Activated naive CD4-positive, alpha-beta T cell treated with anti-CD3 and anti-CD28 coated beads, Interleukin-2, amount 10 ng/mL, durations not matched to agents 7 days and 5 days (primary cell): ENCODE measurements at regions not wholly inside any gene's neighbourhood (a gene's known extent, or its start where the extent isn't known, plus 50 kb on each side); places are given as distances from the start of the nearest gene placed in this dataset.

ENCODE experiments used
- CTCF ChIA-PET: fragments of 350-600 bp; sonication (Branson Sonifier 250); formaldehyde crosslinking; loops from one replicate; lab custom pipeline; 2021; ENCODE audit warnings: antibody characterized with exemption; lab: Charles Lee
- DNase-seq: peaks from one replicate; pipeline ENCODE4 v3.0.0-alpha.2; 2020
- H3K27ac Mint-ChIP-seq: one replicate; pipeline ENCODE4 v1.8.0; 2021; ENCODE audit warnings: mild to moderate bottlenecking, moderate library complexity, mixed read lengths
- H3K27me3 Mint-ChIP-seq: one replicate; pipeline ENCODE4 v1.8.0; 2021; ENCODE audit warnings: mild to moderate bottlenecking, mixed read lengths
- H3K36me3 Mint-ChIP-seq: one replicate; pipeline ENCODE4 v1.8.0; 2021; ENCODE audit warnings: mixed read lengths
- H3K4me1 Mint-ChIP-seq: one replicate; pipeline ENCODE4 v1.8.0; 2021; ENCODE audit warnings: mixed read lengths
- H3K4me3 Mint-ChIP-seq: one replicate; pipeline ENCODE4 v1.8.0; 2021; ENCODE audit warnings: mild to moderate bottlenecking, moderate library complexity, mixed read lengths
- H3K9me3 Mint-ChIP-seq: one replicate; pipeline ENCODE4 v1.8.0; 2021; ENCODE audit warnings: mixed read lengths

- Mint-ChIP-seq H3K4me1 (no peaks in the 10 kb centered on the region), H3K4me3 (no peak overlapping the region), H3K36me3 (no peaks in the 10 kb centered on the region), H3K27me3 (no peaks in the 10 kb centered on the region), H3K9me3 (peaks cover 8% of the 10 kb centered on the region), H3K27ac (no peak overlapping the region)
- CTCF ChIA-PET, result no interaction called here
- DNase-seq, result no peak
Observed at GRCh38 chr4:18980516-18981233, 959.1 kb upstream of the LCORL start.

DNA sequence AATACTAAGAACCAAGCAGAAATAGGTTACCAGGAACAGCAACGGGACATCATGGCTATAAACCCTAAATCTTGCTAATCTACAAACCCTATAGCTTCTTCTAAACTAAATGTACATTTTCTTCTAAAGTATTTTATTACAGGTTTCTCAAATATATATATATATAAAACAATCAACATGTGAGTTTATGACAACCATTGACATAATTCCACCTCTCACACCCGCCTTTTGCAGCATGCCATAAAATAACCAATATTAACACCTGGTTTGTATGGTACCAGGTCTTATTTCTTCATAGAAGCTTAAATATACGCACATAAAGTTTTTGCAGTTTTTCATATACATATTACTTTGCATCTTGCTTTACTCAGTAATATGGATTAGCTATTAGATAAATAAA is 955.3 kb upstream of the LCORL start:
- no peak for DNase-seq
- Mint-ChIP-seq H3K27me3 (no peaks in the 10 kb centered on the region), H3K27ac (no peak overlapping the region)

GRCh38 chr4:18975916-18976808 is 954.6 kb upstream of the LCORL start:
- H3K4me3 Mint-ChIP-seq, result no peak overlapping the region
- H3K27me3 Mint-ChIP-seq, result no peaks in the 10 kb centered on the region
- H3K27ac Mint-ChIP-seq, result no peak overlapping the region
- no peaks in the 10 kb centered on the region for H3K4me1 Mint-ChIP-seq
- no peaks in the 10 kb centered on the region for H3K36me3 Mint-ChIP-seq
- no peak for DNase-seq
- CTCF ChIA-PET, result interaction anchor here (0.7 kb wide), 1 partner anchor 1162 kb away, joined by 3 read pairs; no protein-coding TSS in a partner anchor
- peaks cover 2% of the 10 kb centered on the region for H3K9me3 Mint-ChIP-seq

More for the DNA sequence above, 955.3 kb upstream of the LCORL start:
- H3K4me3 Mint-ChIP-seq, result no peak overlapping the region
- H3K9me3 Mint-ChIP-seq, result peaks cover 4% of the 10 kb centered on the region
- CTCF ChIA-PET, result interaction anchor here (0.7 kb wide), 1 partner anchor 1163 kb away, joined by 3 read pairs; no protein-coding TSS in a partner anchor
- H3K4me1 Mint-ChIP-seq, result no peaks in the 10 kb centered on the region
- H3K36me3 Mint-ChIP-seq, result no peaks in the 10 kb centered on the region

- Mint-ChIP-seq H3K4me3 (no peak overlapping the region), H3K36me3 (no peaks in the 10 kb centered on the region), H3K27ac (no peak overlapping the region), H3K27me3 (no peaks in the 10 kb centered on the region), H3K9me3 (peaks cover 2% of the 10 kb centered on the region), H3K4me1 (no peaks in the 10 kb centered on the region)
- no peak for DNase-seq
- CTCF ChIA-PET, result no interaction called here
Observed at GRCh38 chr4:18973296-18973695, 951.7 kb upstream of the LCORL start.

GRCh38 chr4:18961879-18962278 is 940.3 kb upstream of the LCORL start:
- peaks cover 10% of the 10 kb centered on the region for H3K9me3 Mint-ChIP-seq

DNA sequence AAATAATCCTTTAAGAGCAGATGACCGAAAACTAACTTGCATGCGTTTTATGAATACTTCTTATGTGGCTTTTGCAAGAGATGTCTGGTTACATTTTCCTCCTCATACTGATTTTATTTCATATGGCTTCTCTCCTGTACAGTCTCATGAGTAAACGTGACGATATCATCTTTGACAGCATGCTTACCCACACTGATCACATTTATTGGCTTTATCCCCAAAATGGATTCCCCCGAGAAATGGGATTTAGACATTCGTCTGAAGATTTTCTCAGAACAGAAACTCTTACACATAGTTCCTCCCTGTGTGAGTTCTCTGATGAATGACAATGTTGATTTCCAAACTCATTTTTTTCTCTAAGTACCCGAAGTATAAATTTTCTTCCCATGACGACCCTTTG is 939.7 kb upstream of the LCORL start:
- Mint-ChIP-seq H3K9me3 (peaks cover 10% of the 10 kb centered on the region), H3K4me1 (no peaks in the 10 kb centered on the region), H3K4me3 (no peak overlapping the region), H3K36me3 (no peaks in the 10 kb centered on the region), H3K27me3 (no peaks in the 10 kb centered on the region), H3K27ac (no peak overlapping the region)
- no peak for DNase-seq
- CTCF ChIA-PET, result no interaction called here

More at GRCh38 chr4:18961879-18962278, 940.3 kb upstream of the LCORL start:
- CTCF ChIA-PET, result no interaction called here
- no peak overlapping the region for H3K27ac Mint-ChIP-seq
- H3K27me3 Mint-ChIP-seq, result no peaks in the 10 kb centered on the region
- H3K4me3 Mint-ChIP-seq, result no peak overlapping the region
- no peak for DNase-seq
- H3K4me1 Mint-ChIP-seq, result no peaks in the 10 kb centered on the region
- no peaks in the 10 kb centered on the region for H3K36me3 Mint-ChIP-seq

- no peaks in the 10 kb centered on the region for H3K4me1 Mint-ChIP-seq
- no peaks in the 10 kb centered on the region for H3K27me3 Mint-ChIP-seq
- H3K9me3 Mint-ChIP-seq, result peaks cover 16% of the 10 kb centered on the region
- H3K36me3 Mint-ChIP-seq, result no peaks in the 10 kb centered on the region
- H3K27ac Mint-ChIP-seq, result no peak overlapping the region
- H3K4me3 Mint-ChIP-seq, result no peak overlapping the region
- no peak for DNase-seq
- CTCF ChIA-PET, result no interaction called here
Observed at GRCh38 chr4:18957716-18958115, 936.2 kb upstream of the LCORL start.

GRCh38 chr4:18954538-18954937 is 933.0 kb upstream of the LCORL start:
- Mint-ChIP-seq H3K27me3 (no peaks in the 10 kb centered on the region), H3K27ac (no peak overlapping the region), H3K9me3 (peaks cover 12% of the 10 kb centered on the region), H3K4me3 (no peak overlapping the region), H3K4me1 (no peaks in the 10 kb centered on the region), H3K36me3 (no peaks in the 10 kb centered on the region)
- CTCF ChIA-PET, result no interaction called here
- no peak for DNase-seq

DNA sequence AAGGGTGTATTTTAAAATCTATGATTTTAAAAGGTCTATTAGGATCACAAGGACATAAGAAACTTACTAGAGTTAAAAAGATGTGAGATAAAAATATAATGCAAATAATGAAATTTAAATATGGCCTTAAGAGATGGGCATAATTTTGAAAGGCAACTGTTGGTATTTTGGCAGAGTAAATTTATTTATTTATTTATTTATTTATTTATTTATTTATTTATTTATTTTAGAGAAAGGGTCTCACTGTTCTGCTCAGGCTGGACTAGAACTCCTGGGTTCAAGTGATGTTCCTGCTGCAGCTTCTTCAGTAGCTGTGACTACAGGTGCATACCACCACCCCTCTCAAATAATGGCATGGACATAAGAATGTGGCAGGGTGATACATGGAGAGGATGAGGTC is 932.1 kb upstream of the LCORL start:
- CTCF ChIA-PET, result no interaction called here
- Mint-ChIP-seq H3K36me3 (no peaks in the 10 kb centered on the region), H3K27me3 (no peaks in the 10 kb centered on the region), H3K9me3 (peaks cover 8% of the 10 kb centered on the region), H3K27ac (no peak overlapping the region), H3K4me1 (no peaks in the 10 kb centered on the region), H3K4me3 (no peak overlapping the region)
- DNase-seq, result no peak

- Mint-ChIP-seq H3K4me3 (no peak overlapping the region), H3K27me3 (no peaks in the 10 kb centered on the region), H3K4me1 (no peaks in the 10 kb centered on the region), H3K9me3 (peaks cover 6% of the 10 kb centered on the region), H3K36me3 (no peaks in the 10 kb centered on the region), H3K27ac (no peak overlapping the region)
- no peak for DNase-seq
- CTCF ChIA-PET, result no interaction called here
Observed at GRCh38 chr4:18945464-18945863, 923.9 kb upstream of the LCORL start.

DNA sequence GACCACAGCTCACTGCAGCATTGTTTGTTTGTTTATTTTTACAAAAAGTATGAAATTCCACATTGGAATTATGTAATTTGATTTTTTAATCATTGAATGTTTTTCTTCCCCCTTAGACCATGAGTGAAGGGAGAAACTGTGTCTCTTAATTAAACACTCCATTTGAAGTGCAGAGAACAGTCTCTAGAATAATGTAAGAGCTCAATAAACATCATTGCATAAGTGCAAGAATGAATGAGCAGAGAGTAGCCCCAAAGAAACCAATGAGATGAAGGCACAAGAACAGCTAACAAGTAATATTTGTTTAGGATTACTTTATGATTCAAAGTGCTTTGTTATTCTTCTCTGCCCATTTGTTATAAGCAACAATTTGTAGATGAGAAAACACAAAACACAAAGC is 921.3 kb upstream of the LCORL start:
- Mint-ChIP-seq H3K36me3 (no peaks in the 10 kb centered on the region), H3K4me3 (no peak overlapping the region)
- CTCF ChIA-PET, result no interaction called here

GRCh38 chr4:18938343-18939099 is 917.0 kb upstream of the LCORL start:
- Mint-ChIP-seq H3K27me3 (no peaks in the 10 kb centered on the region), H3K4me3 (no peak overlapping the region), H3K36me3 (no peaks in the 10 kb centered on the region), H3K27ac (no peak overlapping the region), H3K4me1 (no peaks in the 10 kb centered on the region), H3K9me3 (peaks cover 16% of the 10 kb centered on the region)
- DNase-seq, result no peak
- CTCF ChIA-PET, result interaction anchor here (0.6 kb wide), 1 partner anchor 1322 kb away, joined by 3 read pairs; no protein-coding TSS in a partner anchor

More for the DNA sequence above, 921.3 kb upstream of the LCORL start:
- Mint-ChIP-seq H3K27me3 (no peaks in the 10 kb centered on the region), H3K27ac (no peak overlapping the region), H3K4me1 (no peaks in the 10 kb centered on the region), H3K9me3 (peaks cover 11% of the 10 kb centered on the region)
- DNase-seq, result no peak

DNA sequence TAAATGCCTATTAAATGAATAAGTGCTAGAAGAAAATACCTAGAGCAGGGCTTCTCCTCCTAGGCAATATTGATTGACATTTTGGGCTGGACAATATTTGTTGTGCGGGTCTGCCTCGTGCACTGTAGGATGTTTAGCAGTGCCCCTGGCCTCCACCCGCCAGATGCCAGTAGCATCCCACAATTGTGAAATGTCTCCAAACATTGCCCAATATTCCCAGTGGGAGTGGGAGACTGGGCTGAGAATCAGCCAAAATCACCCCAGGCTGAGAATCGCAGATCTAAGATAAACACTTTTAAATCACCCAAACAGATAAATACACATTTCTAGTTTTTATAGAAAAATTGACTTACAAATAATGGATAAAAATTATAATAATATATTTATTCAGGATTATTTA is 916.2 kb upstream of the LCORL start:
- DNase-seq, result no peak
- H3K4me3 Mint-ChIP-seq, result no peak overlapping the region
- no peaks in the 10 kb centered on the region for H3K27me3 Mint-ChIP-seq
- CTCF ChIA-PET, result interaction anchor here (0.6 kb wide), 1 partner anchor 1323 kb away, joined by 3 read pairs; no protein-coding TSS in a partner anchor
- H3K27ac Mint-ChIP-seq, result no peak overlapping the region
- H3K36me3 Mint-ChIP-seq, result no peaks in the 10 kb centered on the region
- peaks cover 16% of the 10 kb centered on the region for H3K9me3 Mint-ChIP-seq
- H3K4me1 Mint-ChIP-seq, result no peaks in the 10 kb centered on the region

DNA sequence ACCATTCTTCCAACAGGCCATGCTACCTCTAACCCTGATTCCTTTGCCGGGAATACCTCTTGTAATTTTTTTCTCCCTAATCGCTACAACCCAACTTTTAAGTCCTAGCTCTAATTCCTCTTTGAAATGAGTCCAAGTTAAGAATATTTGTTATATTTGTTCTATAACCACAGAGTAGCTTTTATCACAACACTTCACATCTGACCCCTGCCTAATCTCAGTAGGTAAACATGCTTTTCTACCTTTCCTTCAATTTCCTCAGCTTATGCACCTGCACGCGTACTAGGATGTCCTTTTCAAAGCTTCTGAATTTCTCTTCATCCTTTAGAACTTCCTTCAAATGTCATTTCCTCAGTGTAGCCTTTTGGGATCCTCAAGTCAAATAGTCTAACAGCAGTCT is 915.5 kb upstream of the LCORL start:
- Mint-ChIP-seq H3K36me3 (no peaks in the 10 kb centered on the region), H3K9me3 (peaks cover 16% of the 10 kb centered on the region), H3K4me1 (no peaks in the 10 kb centered on the region), H3K27ac (no peak overlapping the region), H3K4me3 (no peak overlapping the region), H3K27me3 (no peaks in the 10 kb centered on the region)
- CTCF ChIA-PET, result no interaction called here
- DNase-seq, result no peak
